D721Med (cell line): ENCODE measurements at regions not wholly inside any gene's neighbourhood (a gene's known extent, or its start where the extent isn't known, plus 50 kb on each side); places are given as distances from the start of the nearest gene placed in this dataset.
"Not testable (repeated sequence)": the region's sequence is repeated elsewhere in the genome, so short reads cannot be mapped to it uniquely, and the experiment has no call there.

Source experiments
- DNase-seq: peaks from one replicate; pipeline ENCODE4 v3.0.0; 2011; ENCODE audit warnings: low spot score; ENCODE audit not compliant: insufficient read length
- FAIRE-seq: peaks from 2 replicates; lab custom pipeline; 2011; peaks lifted over from hg19 to GRCh38; lab: Jason Lieb, UNC
- CTCF ChIP-seq: IDR thresholded peaks from 2 replicates; pipeline ENCODE4 v1.5.1; 2012; ENCODE audit warnings: mild to moderate bottlenecking, control low read depth; ENCODE audit not compliant: insufficient read depth; ENCODE audit errors: missing control alignments

- TF ChIP-seq CTCF, result peak; percentile 2
- no peak for FAIRE-seq
- no peak for DNase-seq
These were observed 200.1 kb downstream of the SDHAF3 start for GRCh38 chr7:97317575-97317974.

GRCh38 chr7:97329871-97330270 is 212.4 kb downstream of the SDHAF3 start:
- DNase-seq, FAIRE-seq: not testable (repeated sequence)

- FAIRE-seq (no peak), DNase-seq (no peak)
- no peak for TF ChIP-seq CTCF
These were observed 220.4 kb downstream of the SDHAF3 start for GRCh38 chr7:97337849-97338248.

- DNase-seq (no peak), FAIRE-seq (no peak)
- no peak for TF ChIP-seq CTCF
These were observed 225.0 kb downstream of the SDHAF3 start for GRCh38 chr7:97342512-97342911.

GRCh38 chr7:97346349-97346748 is 228.9 kb downstream of the SDHAF3 start:
- DNase-seq (no peak), FAIRE-seq (no peak)
- TF ChIP-seq CTCF, result no peak

GRCh38 chr7:97351488-97351887 is 234.0 kb downstream of the SDHAF3 start:
- no peak for TF ChIP-seq CTCF
- DNase-seq (no peak), FAIRE-seq (no peak)

- DNase-seq (no peak), FAIRE-seq (no peak)
- TF ChIP-seq CTCF, result no peak
These were observed 240.0 kb downstream of the SDHAF3 start for GRCh38 chr7:97357459-97357858.

- DNase-seq (no peak), FAIRE-seq (no peak)
- no peak for TF ChIP-seq CTCF
These were observed 255.4 kb downstream of the SDHAF3 start for GRCh38 chr7:97372882-97373281.
